ENCODE measurements at regions not wholly inside any gene's neighbourhood (a gene's known extent, or its start where the extent isn't known, plus 50 kb on each side); places are given as distances from the start of the nearest gene placed in this dataset.
A peak's percentile ranks its signal among the peaks of the same experiment; 100 is the strongest.

- CTCF ChIA-PET (ENCODE audit: low intra/inter-chr PET ratio): no interaction called here
- in situ Hi-C loops (cut with MboI): no loop called here
- H3K27me3 ChIP-seq (ENCODE audit: control insufficient read depth in 2 of 2, insufficient read depth in 2 of 2, low read length in 2 of 2): no peaks in the 10 kb centered on the region
- no peak overlapping the region for H3K4me3 ChIP-seq
- no peak overlapping the region for H2AFZ ChIP-seq (ENCODE audit: low read depth, low read length)
- H3K9me3 ChIP-seq (replicated peaks; ENCODE audit: control insufficient read depth, insufficient read depth, low read depth, low read length): no peaks in the 10 kb centered on the region
- BruUV-seq (replicated peaks): no TSS peak
- no peak overlapping the region for H3K9ac ChIP-seq (ENCODE audit: insufficient read depth in 1 of 2, low read depth in 2 of 2, low read length in 2 of 2)
- no peaks in the 10 kb centered on the region for H3K9me1 ChIP-seq (ENCODE audit: control insufficient read depth, insufficient read depth, low read length)
- ATAC-seq (no peak), FAIRE-seq (no peak), DNase-seq (ENCODE audit: extremely low read depth in 1 of 4, low spot score in 3 of 4) (no peak)
- no peak overlapping the region for H3K4me2 ChIP-seq (ENCODE audit: insufficient read depth, low read length)
- H3K4me1 ChIP-seq (replicated peaks in 1 of 2; ENCODE audit: control insufficient read depth in 2 of 2, insufficient read depth in 2 of 2, low read length in 2 of 2): no peaks in the 10 kb centered on the region
- H3K79me2 ChIP-seq (ENCODE audit: control insufficient read depth, insufficient read depth, low read length): no peaks in the 10 kb centered on the region
- H4K20me1 ChIP-seq (replicated peaks; ENCODE audit: control insufficient read depth, insufficient read depth, low read length): no peaks in the 10 kb centered on the region
- 5% methylated on average over 3 of the region's 3 CpGs for WGBS (ENCODE audit: insufficient coverage, low coverage, missing lambda C conversion rate)
- no peak for TF ChIP-seq E2F1 (CRISPR knock-in tag; IDR thresholded peaks at IDR 0.05)
- TF ChIP-seq ZNF316 (IDR thresholded peaks at IDR 0.05): peak; percentile 16; the same call in 1 of the 2 replicates
- no peak overlapping the region for H3K27ac ChIP-seq (ENCODE audit: extremely low read depth, low read depth, low read length)
- intact Hi-C loops (cut with micrococcal nuclease): no loop called here
- POLR2A ChIA-PET: no interaction called here
- H3K36me3 ChIP-seq (ENCODE audit: control insufficient read depth, insufficient read depth, low read length): no peaks in the 10 kb centered on the region
These were observed 807.2 kb downstream of the SLC16A7 start for GRCh38 chr12:60402996-60403395.

GRCh38 chr12:60415351-60415750 is 819.5 kb downstream of the SLC16A7 start:
- H3K4me2 ChIP-seq (ENCODE audit: insufficient read depth, low read length): no peak overlapping the region
- BruUV-seq (replicated peaks): no TSS peak
- POLR2A ChIA-PET: no interaction called here
- TF ChIP-seq SRSF7 (optimal IDR thresholded peaks at IDR 0.05; ENCODE audit: low read depth, low read length) (no peak), KLF13 (tag; IDR thresholded peaks at IDR 0.05; ENCODE audit: borderline replicate concordance, low read depth) (no peak), SMAD2 (IDR thresholded peaks at IDR 0.05; ENCODE audit: low read depth, low read length) (no peak), HMGXB4 (CRISPR knock-in tag; IDR thresholded peaks at IDR 0.05) (no peak), XRCC4 (IDR thresholded peaks at IDR 0.05; ENCODE audit: extremely low read depth, insufficient read depth, insufficient read length) (no peak), TOE1 (IDR thresholded peaks at IDR 0.05; ENCODE audit: borderline replicate concordance) (no peak), TOE1 (CRISPR knock-in tag; IDR thresholded peaks at IDR 0.05; ENCODE audit: borderline replicate concordance, low read depth) (no peak), RFX5 (IDR thresholded peaks at IDR 0.05; ENCODE audit: low read depth, low read length) (no peak), PHF21A (IDR thresholded peaks at IDR 0.05; ENCODE audit: borderline replicate concordance, low read depth) (no peak), GABPB2 (CRISPR knock-in tag; conservative IDR thresholded peaks at IDR 0.05) (no peak), ZNF316 (IDR thresholded peaks at IDR 0.05) (no peak), ETV1 (tag; conservative IDR thresholded peaks at IDR 0.05; ENCODE audit: low read depth) (no peak), NUFIP1 (IDR thresholded peaks at IDR 0.05; ENCODE audit: partially characterized antibody) (no peak)

More at GRCh38 chr12:60415351-60415750, 819.5 kb downstream of the SLC16A7 start:
- Histone ChIP-seq H3K9ac (ENCODE audit: insufficient read depth in 1 of 2, low read depth in 2 of 2, low read length in 2 of 2) (no peak overlapping the region), H3K79me2 (ENCODE audit: control insufficient read depth, insufficient read depth, low read length) (no peaks in the 10 kb centered on the region), H3K27me3 (ENCODE audit: control insufficient read depth in 2 of 2, insufficient read depth in 2 of 2, low read length in 2 of 2) (no peaks in the 10 kb centered on the region), H3K4me1 (replicated peaks in 1 of 2; ENCODE audit: control insufficient read depth in 2 of 2, insufficient read depth in 2 of 2, low read length in 2 of 2) (no peaks in the 10 kb centered on the region), H2AFZ (ENCODE audit: low read depth, low read length) (no peak overlapping the region), H3K36me3 (ENCODE audit: control insufficient read depth, insufficient read depth, low read length) (no peaks in the 10 kb centered on the region), H3K9me1 (ENCODE audit: control insufficient read depth, insufficient read depth, low read length) (no peaks in the 10 kb centered on the region), H3K4me3 (no peak overlapping the region), H3K9me3 (replicated peaks; ENCODE audit: control insufficient read depth, insufficient read depth, low read depth, low read length) (no peaks in the 10 kb centered on the region), H4K20me1 (replicated peaks; ENCODE audit: control insufficient read depth, insufficient read depth, low read length) (no peaks in the 10 kb centered on the region), H3K27ac (ENCODE audit: extremely low read depth, low read depth, low read length) (no peak overlapping the region)
- FAIRE-seq: no peak
- intact Hi-C loops (cut with micrococcal nuclease) (no loop called here), in situ Hi-C loops (cut with MboI) (no loop called here)
- CTCF ChIA-PET (ENCODE audit: low intra/inter-chr PET ratio): no interaction called here
- ATAC-seq: no peak
- WGBS (ENCODE audit: insufficient coverage, low coverage, missing lambda C conversion rate): 0% methylated on average over 1 of the region's 1 CpG
- DNase-seq (ENCODE audit: extremely low read depth in 1 of 4, low spot score in 3 of 4): no peak

All from K562 (cell line).